Endothelial cell of umbilical vein (primary cell): ENCODE measurements at regions not wholly inside any gene's neighbourhood (a gene's known extent, or its start where the extent isn't known, plus 50 kb on each side); places are given as distances from the start of the nearest gene placed in this dataset.
"Not testable (repeated sequence)": the region's sequence is repeated elsewhere in the genome, so short reads cannot be mapped to it uniquely, and the experiment has no call there.

Experiments
- BruUV-seq: library from RNA; stranded (reverse); fragments of 400-500 nt; replicated peaks from 2 replicates; lab custom pipeline; 2021; lab: Mats Ljungman, UMichigan
- CTCF ChIA-PET: fragments of 300-600, 350-600 bp; sonication (Branson Sonifier 250); formaldehyde crosslinking; loops from one replicate; lab custom pipeline; 2021; ENCODE audit warnings: antibody characterized with exemption, inconsistent platforms; lab: Charles Lee
- POLR2A ChIA-PET: fragments of 300-600, 350-600 bp; sonication (Branson Sonifier 250); formaldehyde crosslinking; loops from one replicate; lab custom pipeline; 2021; ENCODE audit warnings: antibody characterized with exemption, inconsistent platforms; lab: Charles Lee
- DNase-seq: peaks from one replicate; pipeline ENCODE4 v3.0.0-alpha.2; 2011; ENCODE audit warnings: low read depth, low spot score
- FAIRE-seq: peaks from 2 replicates; lab custom pipeline; 2011; peaks lifted over from hg19 to GRCh38; lab: Jason Lieb, UNC
- H2AFZ ChIP-seq: 2 replicates; pipeline ENCODE4 v1.6.0; 2012; ENCODE audit warnings: low read depth, low read length, control low read depth, inconsistent platforms
- H3K27ac ChIP-seq: 2 replicates; pipeline ENCODE4 v1.5.1; 2011; ENCODE audit warnings: low read depth, mild to moderate bottlenecking, control low read depth, low read length, moderate library complexity; ENCODE audit not compliant: insufficient read depth
- H3K27me3 ChIP-seq, 2 experiments: 2 replicates each; pipeline versions ENCODE4 v1.6.0 to v1.6.1; 2011; ENCODE audit warnings: low read length in 2 of 2, mixed read lengths in 1 of 2; ENCODE audit not compliant: control insufficient read depth in 2 of 2, insufficient read depth in 2 of 2
- H3K36me3 ChIP-seq, 2 experiments: 2 replicates in 1 of 2; 3 replicates in 1 of 2; pipeline ENCODE4 v1.5.1; 2011; ENCODE audit warnings: low read length in 2 of 2, mild to moderate bottlenecking in 1 of 2, moderate library complexity in 1 of 2; ENCODE audit not compliant: control insufficient read depth in 2 of 2, insufficient read depth in 2 of 2; ENCODE audit errors: extremely low read depth in 1 of 2
- H3K4me1 ChIP-seq: 3 replicates; pipeline ENCODE4 v1.5.1; 2011; ENCODE audit warnings: mild to moderate bottlenecking, low read length; ENCODE audit not compliant: control insufficient read depth, insufficient read depth; ENCODE audit errors: extremely low read depth
- H3K4me2 ChIP-seq: 2 replicates; pipeline ENCODE4 v1.6.1; 2011; ENCODE audit warnings: low read length, control low read depth, mixed read lengths; ENCODE audit not compliant: insufficient read depth
- H3K4me3 ChIP-seq, 3 experiments: fragments of 200-600 bp in 1 of 3; sonication (generic), shearing (Covaris generic) in 1 of 3; replicated peaks in 1 of 3; 2 replicates each; pipeline ENCODE4 v1.5.1; 2011 to 2016; ENCODE audit warnings: control low read depth in 3 of 3, low read length in 3 of 3, mild to moderate bottlenecking in 2 of 3, inconsistent platforms in 1 of 3, low read depth in 1 of 3, moderate library complexity in 1 of 3; ENCODE audit not compliant: insufficient read depth in 1 of 3
- H3K79me2 ChIP-seq: 2 replicates; pipeline ENCODE4 v1.6.0; 2012; ENCODE audit warnings: low read length, inconsistent platforms; ENCODE audit not compliant: control insufficient read depth, insufficient read depth
- H3K9ac ChIP-seq: replicated peaks from 2 replicates; pipeline ENCODE3; 2011; ENCODE audit warnings: low read length, control low read depth; ENCODE audit not compliant: insufficient read depth; ENCODE audit errors: extremely low read depth
- H3K9me1 ChIP-seq: replicated peaks from 3 replicates; pipeline ENCODE4 v1.6.0; 2011; ENCODE audit warnings: mild to moderate bottlenecking, low read length; ENCODE audit not compliant: control insufficient read depth, insufficient read depth; ENCODE audit errors: extremely low read depth
- H3K9me3 ChIP-seq: replicated peaks from 2 replicates; pipeline ENCODE4 v1.5.1; 2012; ENCODE audit warnings: low read length, inconsistent platforms; ENCODE audit not compliant: control insufficient read depth, insufficient read depth
- H4K20me1 ChIP-seq: replicated peaks from 2 replicates; pipeline ENCODE3; 2011; ENCODE audit warnings: mild to moderate bottlenecking, low read length; ENCODE audit not compliant: control insufficient read depth, insufficient read depth; ENCODE audit errors: extremely low read depth
- CTCF ChIP-seq, 2 donors: IDR thresholded peaks; 1 replicate in 1 of 2; 2 replicates in 1 of 2; pipeline ENCODE4 v1.5.1; 2011; ENCODE audit warnings: low read length in 2 of 2, mild to moderate bottlenecking in 2 of 2, moderate library complexity in 2 of 2, control low read depth in 1 of 2, inconsistent platforms in 1 of 2, low read depth in 1 of 2; ENCODE audit not compliant: insufficient read depth in 1 of 2; ENCODE audit errors: extremely low read depth in 1 of 2
- EZH2 ChIP-seq: IDR thresholded peaks from 2 replicates; pipeline ENCODE4 v1.6.1; 2012; ENCODE audit warnings: borderline replicate concordance, low read depth, mild to moderate bottlenecking, moderate library complexity, low read length, inconsistent platforms; ENCODE audit not compliant: severe bottlenecking
- FOS ChIP-seq: IDR thresholded peaks from 2 replicates; pipeline ENCODE4 v1.6.1; 2011; ENCODE audit warnings: mild to moderate bottlenecking, low read length, moderate library complexity, borderline replicate concordance; ENCODE audit not compliant: insufficient read depth
- GATA2 ChIP-seq: IDR thresholded peaks from 2 replicates; pipeline ENCODE4 v1.7.0; 2011; ENCODE audit warnings: low read depth, mild to moderate bottlenecking, moderate library complexity, mixed read lengths, low read length; ENCODE audit not compliant: insufficient read length, insufficient read depth
- JUN ChIP-seq: IDR thresholded peaks from 2 replicates; pipeline ENCODE4 v1.6.1; 2011; ENCODE audit warnings: borderline replicate concordance, low read depth; ENCODE audit not compliant: insufficient read length, insufficient read depth
- MAX ChIP-seq: IDR thresholded peaks from 2 replicates; pipeline ENCODE4 v1.6.1; 2011; ENCODE audit not compliant: insufficient read depth, insufficient read length
- MYC ChIP-seq: IDR thresholded peaks from one replicate; pipeline ENCODE4 v1.6.1; 2011; ENCODE audit warnings: mild to moderate bottlenecking, low read depth, low read length
- POLR2A ChIP-seq: IDR thresholded peaks from 2 replicates; pipeline ENCODE4 v1.6.1; 2012; ENCODE audit warnings: low read depth, mild to moderate bottlenecking, control low read depth, low read length
- POLR2AphosphoS5 ChIP-seq: IDR thresholded peaks from 2 replicates; pipeline ENCODE4 v1.6.1; 2012; ENCODE audit warnings: low read depth, mild to moderate bottlenecking, control low read depth, low read length, moderate library complexity; ENCODE audit not compliant: insufficient read depth
- dilution Hi-C: fragments of 300-500 bp; cut with MboI; formaldehyde crosslinking; loops from one replicate; pipeline ENCODE4 v1.15.0; 2019; ENCODE audit warnings: low sequenced_read_pairs; ENCODE audit not compliant: extremely low pct_ligation_motif_present
- intact Hi-C: fragments of 100-400 bp; cut with micrococcal nuclease; formaldehyde crosslinking; loops from one replicate; pipeline ENCODE4 v1.10.0; 2022

GRCh38 chr2:64251497-64252250, 107.5 kb upstream of the PELI1 start:
- H3K9me1 ChIP-seq: no peaks in the 10 kb centered on the region
- intact Hi-C loops (no loop called here), dilution Hi-C loops (no loop called here)
- CTCF ChIA-PET: interaction anchor here (1.3 to 2.2 kb wide), 4 partner anchors 9 to 79 kb away, joined by 3 to 6 read pairs (median 6); no protein-coding TSS in a partner anchor
- H3K4me1 ChIP-seq: no peaks in the 10 kb centered on the region
- POLR2A ChIA-PET: no interaction called here
- TF ChIP-seq CTCF (IDR thresholded peaks at IDR 0.05; ENCODE audit: extremely low read depth in 1 of 2, insufficient read depth in 1 of 2, low read depth in 1 of 2, low read length in 2 of 2) (no peak), FOS (no peak), GATA2 (no peak), JUN (no peak), EZH2 (no peak), POLR2AphosphoS5 (no peak), MAX (no peak), MYC (no peak), POLR2A (no peak)
- no peak overlapping the region for H3K4me3 ChIP-seq
- H3K27me3 ChIP-seq: no peaks in the 10 kb centered on the region
- no peaks in the 10 kb centered on the region for H4K20me1 ChIP-seq
- no peaks in the 10 kb centered on the region for H3K36me3 ChIP-seq
- no peak overlapping the region for H3K9ac ChIP-seq
- H3K27ac ChIP-seq: no peak overlapping the region
- no peaks in the 10 kb centered on the region for H3K9me3 ChIP-seq
- DNase-seq (no peak), FAIRE-seq (no peak)
- H2AFZ ChIP-seq: no peak overlapping the region
- H3K79me2 ChIP-seq: no peaks in the 10 kb centered on the region
- H3K4me2 ChIP-seq: no peak overlapping the region
- BruUV-seq: no TSS peak

- H3K4me3 ChIP-seq, DNase-seq, H3K4me1 ChIP-seq, dilution Hi-C loops, H3K9me1 ChIP-seq, H3K4me2 ChIP-seq, H3K79me2 ChIP-seq, BruUV-seq, H3K9ac ChIP-seq, H4K20me1 ChIP-seq, H3K27ac ChIP-seq, H3K36me3 ChIP-seq, intact Hi-C loops, FAIRE-seq, H3K9me3 ChIP-seq, H2AFZ ChIP-seq, POLR2A ChIA-PET, H3K27me3 ChIP-seq: not testable (repeated sequence)
- CTCF ChIA-PET: interaction anchor here (1.3 to 2.2 kb wide), 3 partner anchors 8 to 60 kb away, joined by 5 to 6 read pairs (median 6); no protein-coding TSS in a partner anchor
Measured at GRCh38 chr2:64252251-64252978, 108.2 kb upstream of the PELI1 start.
